ENCODE measurements at regions not wholly inside any gene's neighbourhood (a gene's known extent, or its start where the extent isn't known, plus 50 kb on each side); places are given as distances from the start of the nearest gene placed in this dataset.

DNA sequence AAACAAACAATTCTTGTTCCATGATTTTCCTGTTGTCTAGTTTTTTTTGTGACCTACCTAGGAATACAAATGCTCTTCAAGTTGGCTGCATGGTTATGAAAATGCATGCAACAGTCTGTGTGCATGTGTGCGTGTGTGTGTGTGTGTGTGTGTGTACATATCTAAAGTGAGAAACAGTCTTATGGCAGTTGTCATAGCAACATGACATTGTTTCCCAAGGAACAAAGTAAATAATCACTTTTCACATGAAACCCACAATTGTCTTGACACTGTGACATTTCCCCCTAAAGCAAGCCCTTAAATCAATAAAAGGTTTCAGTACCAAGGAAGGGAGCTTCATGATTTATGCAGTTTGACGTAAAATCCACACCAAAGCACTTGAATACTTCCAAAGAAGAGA is 758.4 kb downstream of the CDH8 start:
- intact Hi-C loops (cut with DNase I) = no loop called here
- no peaks in the 10 kb centered on the region for H3K9me3 ChIP-seq
- H3K27me3 ChIP-seq = no peaks in the 10 kb centered on the region
- no peak for DNase-seq (ENCODE audit: low spot score in 2 of 2)
- TF ChIP-seq, protein P1, sequence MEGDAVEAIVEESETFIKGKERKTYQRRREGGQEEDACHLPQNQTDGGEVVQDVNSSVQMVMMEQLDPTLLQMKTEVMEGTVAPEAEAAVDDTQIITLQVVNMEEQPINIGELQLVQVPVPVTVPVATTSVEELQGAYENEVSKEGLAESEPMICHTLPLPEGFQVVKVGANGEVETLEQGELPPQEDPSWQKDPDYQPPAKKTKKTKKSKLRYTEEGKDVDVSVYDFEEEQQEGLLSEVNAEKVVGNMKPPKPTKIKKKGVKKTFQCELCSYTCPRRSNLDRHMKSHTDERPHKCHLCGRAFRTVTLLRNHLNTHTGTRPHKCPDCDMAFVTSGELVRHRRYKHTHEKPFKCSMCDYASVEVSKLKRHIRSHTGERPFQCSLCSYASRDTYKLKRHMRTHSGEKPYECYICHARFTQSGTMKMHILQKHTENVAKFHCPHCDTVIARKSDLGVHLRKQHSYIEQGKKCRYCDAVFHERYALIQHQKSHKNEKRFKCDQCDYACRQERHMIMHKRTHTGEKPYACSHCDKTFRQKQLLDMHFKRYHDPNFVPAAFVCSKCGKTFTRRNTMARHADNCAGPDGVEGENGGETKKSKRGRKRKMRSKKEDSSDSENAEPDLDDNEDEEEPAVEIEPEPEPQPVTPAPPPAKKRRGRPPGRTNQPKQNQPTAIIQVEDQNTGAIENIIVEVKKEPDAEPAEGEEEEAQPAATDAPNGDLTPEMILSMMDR (IDR thresholded peaks at IDR 0.05) = no peak
- H3K4me1 ChIP-seq = no peaks in the 10 kb centered on the region
- no peaks in the 10 kb centered on the region for H3K36me3 ChIP-seq
- H3K4me3 ChIP-seq = no peak overlapping the region
- no peak overlapping the region for H3K27ac ChIP-seq

DNA sequence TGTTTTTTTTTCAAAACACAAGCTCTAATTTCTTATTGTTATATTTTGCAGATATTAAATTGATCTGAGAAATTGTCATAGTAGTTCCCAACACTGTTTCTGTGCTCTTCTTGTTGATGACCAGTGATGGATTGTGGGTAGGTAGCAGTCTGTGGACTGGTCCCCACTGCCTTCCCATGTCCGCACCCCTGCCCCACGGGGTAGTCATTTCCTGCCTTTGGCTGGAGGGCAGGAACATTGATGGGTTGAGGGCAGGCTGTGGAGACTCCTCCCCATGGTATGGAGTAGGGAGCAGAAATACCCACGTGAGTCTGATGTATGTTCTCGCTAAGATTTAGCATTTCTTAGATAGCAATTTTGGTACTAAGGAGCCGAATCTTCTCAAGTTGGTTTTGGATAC is 762.0 kb downstream of the CDH8 start:
- Histone ChIP-seq H3K4me3 (no peak overlapping the region), H3K27ac (no peak overlapping the region), H3K36me3 (no peaks in the 10 kb centered on the region), H3K9me3 (no peaks in the 10 kb centered on the region), H3K27me3 (no peaks in the 10 kb centered on the region), H3K4me1 (no peaks in the 10 kb centered on the region)
- intact Hi-C loops (cut with DNase I) = no loop called here
- TF ChIP-seq, protein P1 (IDR thresholded peaks at IDR 0.05) = no peak
- no peak for DNase-seq (ENCODE audit: low spot score in 2 of 2)

DNA sequence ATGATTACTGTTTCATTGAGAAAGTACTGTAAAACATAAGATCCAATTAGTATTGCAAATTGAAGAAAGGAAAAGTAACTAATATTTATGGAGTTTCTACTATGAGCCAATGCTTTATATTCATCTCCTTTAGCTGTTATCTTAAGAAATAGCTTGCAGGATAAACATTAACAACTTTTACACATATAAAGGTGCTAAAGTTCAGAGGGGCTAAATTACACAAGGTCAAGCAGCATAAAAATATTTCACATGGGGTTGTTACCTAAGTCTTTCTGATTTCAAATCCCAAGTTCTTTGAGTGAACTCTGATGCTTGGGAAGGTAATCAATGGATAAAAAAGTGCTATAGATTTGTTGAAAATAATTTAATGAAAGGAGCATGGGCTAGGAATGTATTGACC is 765.5 kb downstream of the CDH8 start:
- H3K36me3 ChIP-seq = no peaks in the 10 kb centered on the region
- TF ChIP-seq, protein P1 (IDR thresholded peaks at IDR 0.05) = no peak
- no peaks in the 10 kb centered on the region for H3K4me1 ChIP-seq
- H3K27ac ChIP-seq = no peak overlapping the region
- no peak overlapping the region for H3K4me3 ChIP-seq
- DNase-seq (ENCODE audit: low spot score in 2 of 2) = no peak
- no peaks in the 10 kb centered on the region for H3K27me3 ChIP-seq
- H3K9me3 ChIP-seq = no peaks in the 10 kb centered on the region
- intact Hi-C loops (cut with DNase I) = no loop called here

- Histone ChIP-seq H3K27me3 (no peaks in the 10 kb centered on the region), H3K4me3 (no peak overlapping the region), H3K9me3 (no peaks in the 10 kb centered on the region), H3K4me1 (no peaks in the 10 kb centered on the region), H3K36me3 (no peaks in the 10 kb centered on the region), H3K27ac (no peak overlapping the region)
- intact Hi-C loops (cut with DNase I) = no loop called here
- TF ChIP-seq, protein P1 (IDR thresholded peaks at IDR 0.05) = no peak
- DNase-seq (ENCODE audit: low spot score in 2 of 2) = no peak
Observed at GRCh38 chr16:61263400-61263799, 772.8 kb downstream of the CDH8 start.

DNA sequence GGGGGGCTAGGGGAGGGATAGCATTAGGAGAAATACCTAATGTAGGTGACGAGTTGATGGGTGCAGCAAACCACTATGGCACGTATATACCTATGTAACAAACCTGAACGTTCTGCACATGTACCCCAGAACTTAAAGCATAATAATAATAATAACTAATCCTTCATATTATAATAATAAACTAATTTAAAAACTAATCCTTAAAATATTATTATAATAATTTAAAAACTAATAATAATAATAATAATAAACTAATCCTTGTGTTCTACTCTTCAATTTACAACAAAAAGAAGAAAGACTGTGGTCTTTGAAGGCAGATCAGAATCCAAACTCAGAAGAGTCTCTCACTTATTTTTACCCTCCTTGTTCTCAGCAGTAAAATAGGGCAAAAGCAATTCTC is 774.9 kb downstream of the CDH8 start:
- H3K4me3 ChIP-seq = no peak overlapping the region
- no peaks in the 10 kb centered on the region for H3K36me3 ChIP-seq
- H3K27me3 ChIP-seq = no peaks in the 10 kb centered on the region
- TF ChIP-seq, protein P1 (IDR thresholded peaks at IDR 0.05) = no peak
- no peaks in the 10 kb centered on the region for H3K9me3 ChIP-seq
- DNase-seq (ENCODE audit: low spot score in 2 of 2) = no peak
- no peaks in the 10 kb centered on the region for H3K4me1 ChIP-seq
- no peak overlapping the region for H3K27ac ChIP-seq
- intact Hi-C loops (cut with DNase I) = no loop called here

GRCh38 chr16:61246592-61246991 is 789.6 kb downstream of the CDH8 start:
- Histone ChIP-seq H3K27me3 (no peaks in the 10 kb centered on the region), H3K27ac (no peak overlapping the region), H3K4me3 (no peak overlapping the region), H3K36me3 (no peaks in the 10 kb centered on the region), H3K4me1 (no peaks in the 10 kb centered on the region), H3K9me3 (no peaks in the 10 kb centered on the region)
- no peak for DNase-seq (ENCODE audit: low spot score in 2 of 2)
- intact Hi-C loops (cut with DNase I) = no loop called here
- TF ChIP-seq, protein P1 (IDR thresholded peaks at IDR 0.05) = no peak
